D341Med (cell line): ENCODE measurements at regions not wholly inside any gene's neighbourhood (a gene's known extent, or its start where the extent isn't known, plus 50 kb on each side); places are given as distances from the start of the nearest gene placed in this dataset.
"Not testable (repeated sequence)": the region's sequence is repeated elsewhere in the genome, so short reads cannot be mapped to it uniquely, and the experiment has no call there.

Source experiments
- DNase-seq: peaks from one replicate; pipeline ENCODE4 v3.0.0; 2012; ENCODE audit warnings: low spot score

- DNase-seq = not testable (repeated sequence)
These were observed 52.9 kb upstream of the CSF1 start for GRCh38 chr1:109857702-109858101.

GRCh38 chr1:109855986-109856385 is 54.7 kb upstream of the CSF1 start:
- not testable (repeated sequence) for DNase-seq

GRCh38 chr1:109853972-109854371 is 56.7 kb upstream of the CSF1 start:
- DNase-seq = not testable (repeated sequence)

GRCh38 chr1:109852221-109853015 is 58.2 kb upstream of the CSF1 start:
- not testable (repeated sequence) for DNase-seq

- no peak for DNase-seq
These were observed 59.8 kb upstream of the CSF1 start for GRCh38 chr1:109850827-109851226.

- DNase-seq = no peak
These were observed 60.5 kb upstream of the CSF1 start for GRCh38 chr1:109850194-109850593.

GRCh38 chr1:109849655-109850054 is 61.0 kb upstream of the CSF1 start:
- no peak for DNase-seq

GRCh38 chr1:109847251-109847650 is 63.4 kb upstream of the CSF1 start:
- DNase-seq = no peak

- no peak for DNase-seq
These were observed 63.8 kb upstream of the CSF1 start for GRCh38 chr1:109846846-109847245.

GRCh38 chr1:109846162-109846561 is 64.5 kb upstream of the CSF1 start:
- no peak for DNase-seq

- no peak for DNase-seq
These were observed 65.0 kb upstream of the CSF1 start for GRCh38 chr1:109845658-109846057.

GRCh38 chr1:109844609-109845008 is 66.0 kb upstream of the CSF1 start:
- DNase-seq = no peak

GRCh38 chr1:109840011-109840629 is 70.5 kb upstream of the CSF1 start:
- no peak for DNase-seq

- DNase-seq = not testable (repeated sequence)
These were observed 71.4 kb upstream of the CSF1 start for GRCh38 chr1:109839276-109839675.

- no peak for DNase-seq
These were observed 71.8 kb upstream of the CSF1 start for GRCh38 chr1:109838838-109839240.

- no peak for DNase-seq
These were observed 72.6 kb upstream of the CSF1 start for GRCh38 chr1:109837852-109838570.

- DNase-seq = not testable (repeated sequence)
These were observed 71.9 kb upstream of the EPS8L3 start for GRCh38 chr1:109835645-109836044.

GRCh38 chr1:109834951-109835350 is 71.2 kb upstream of the EPS8L3 start:
- no peak for DNase-seq

GRCh38 chr1:109832945-109833344 is 69.2 kb upstream of the EPS8L3 start:
- no peak for DNase-seq

GRCh38 chr1:109828756-109829505 is 65.2 kb upstream of the EPS8L3 start:
- no peak for DNase-seq

GRCh38 chr1:109827986-109828385 is 64.3 kb upstream of the EPS8L3 start:
- DNase-seq = no peak

- no peak for DNase-seq
These were observed 63.7 kb upstream of the EPS8L3 start for GRCh38 chr1:109827466-109827865.
